Lower leg skin (tissue), 3 donors: ENCODE measurements at regions not wholly inside any gene's neighbourhood (a gene's known extent, or its start where the extent isn't known, plus 50 kb on each side); places are given as distances from the start of the nearest gene placed in this dataset.

Experiments
- POLR2A ChIP-seq, 2 donors: fragments of 450-650 bp; IDR thresholded peaks; one replicate each; pipeline ENCODE4 v1.6.1; 2016 to 2017; ENCODE audit warnings: antibody characterized with exemption in 2 of 2, mild to moderate bottlenecking in 1 of 2, moderate library complexity in 1 of 2
- TF ChIP-seq, protein P1 (sequence below), 3 donors: fragments of 450-650 bp; IDR thresholded peaks; one replicate each; pipeline ENCODE4 v1.5.1; 2016; ENCODE audit warnings: antibody characterized with exemption in 3 of 3, mild to moderate bottlenecking in 3 of 3, moderate library complexity in 2 of 3

DNA sequence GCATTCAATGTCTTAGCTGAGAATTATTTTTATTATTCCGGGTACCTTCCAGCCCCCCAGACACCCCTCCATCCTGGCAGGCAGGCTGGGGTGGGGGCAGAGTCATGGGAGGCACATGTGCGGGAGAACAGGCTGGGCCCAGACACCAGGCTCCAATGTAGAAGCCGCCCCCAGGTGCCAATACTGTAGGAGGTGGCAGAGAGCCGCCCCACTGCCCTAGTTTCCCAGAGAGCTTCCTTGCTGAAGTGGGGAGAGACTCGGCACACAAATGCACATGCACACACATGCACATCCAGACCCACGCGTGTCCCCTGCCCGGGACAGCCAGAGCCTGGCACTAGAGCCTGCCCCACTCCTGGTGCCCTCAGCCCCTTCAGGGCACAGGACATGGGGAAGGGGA is 98.4 kb upstream of the LINGO1 start:
- TF ChIP-seq, protein P1, sequence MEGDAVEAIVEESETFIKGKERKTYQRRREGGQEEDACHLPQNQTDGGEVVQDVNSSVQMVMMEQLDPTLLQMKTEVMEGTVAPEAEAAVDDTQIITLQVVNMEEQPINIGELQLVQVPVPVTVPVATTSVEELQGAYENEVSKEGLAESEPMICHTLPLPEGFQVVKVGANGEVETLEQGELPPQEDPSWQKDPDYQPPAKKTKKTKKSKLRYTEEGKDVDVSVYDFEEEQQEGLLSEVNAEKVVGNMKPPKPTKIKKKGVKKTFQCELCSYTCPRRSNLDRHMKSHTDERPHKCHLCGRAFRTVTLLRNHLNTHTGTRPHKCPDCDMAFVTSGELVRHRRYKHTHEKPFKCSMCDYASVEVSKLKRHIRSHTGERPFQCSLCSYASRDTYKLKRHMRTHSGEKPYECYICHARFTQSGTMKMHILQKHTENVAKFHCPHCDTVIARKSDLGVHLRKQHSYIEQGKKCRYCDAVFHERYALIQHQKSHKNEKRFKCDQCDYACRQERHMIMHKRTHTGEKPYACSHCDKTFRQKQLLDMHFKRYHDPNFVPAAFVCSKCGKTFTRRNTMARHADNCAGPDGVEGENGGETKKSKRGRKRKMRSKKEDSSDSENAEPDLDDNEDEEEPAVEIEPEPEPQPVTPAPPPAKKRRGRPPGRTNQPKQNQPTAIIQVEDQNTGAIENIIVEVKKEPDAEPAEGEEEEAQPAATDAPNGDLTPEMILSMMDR (IDR thresholded peaks at IDR 0.05) = no peak
- TF ChIP-seq POLR2A (IDR thresholded peaks at IDR 0.05) = no peak
